Neuronal stem cell (in vitro differentiated cells): ENCODE measurements at regions not wholly inside any gene's neighbourhood (a gene's known extent, or its start where the extent isn't known, plus 50 kb on each side); places are given as distances from the start of the nearest gene placed in this dataset.

Source experiments
- DNase-seq: peaks from one replicate; pipeline ENCODE4 v3.0.0-alpha.2; 2013; ENCODE audit warnings: low spot score
- H2AFZ ChIP-seq: one replicate; pipeline ENCODE4 v1.6.1; 2013; ENCODE audit warnings: mild to moderate bottlenecking, low read length, inconsistent platforms
- H2AK5ac ChIP-seq: 2 replicates; pipeline ENCODE4 v1.6.1; 2013; ENCODE audit warnings: low read depth, mild to moderate bottlenecking, inconsistent platforms, low read length, moderate library complexity, mixed read lengths
- H2BK120ac ChIP-seq: 2 replicates; pipeline ENCODE4 v1.6.1; 2013; ENCODE audit warnings: low read depth, mild to moderate bottlenecking, inconsistent platforms, low read length, moderate library complexity, mixed read lengths
- H2BK12ac ChIP-seq: one replicate; pipeline ENCODE4 v1.6.1; 2013; ENCODE audit warnings: low read length, inconsistent platforms
- H2BK15ac ChIP-seq: 2 replicates; pipeline ENCODE4 v1.6.1; 2013; ENCODE audit warnings: mild to moderate bottlenecking, low read length, inconsistent platforms, mixed read lengths
- H2BK5ac ChIP-seq: one replicate; pipeline ENCODE4 v1.6.1; 2013; ENCODE audit warnings: inconsistent platforms, mild to moderate bottlenecking, low read length, moderate library complexity
- H3K14ac ChIP-seq: one replicate; pipeline ENCODE4 v1.6.1; 2013; ENCODE audit warnings: low read length, inconsistent platforms
- H3K18ac ChIP-seq: 2 replicates; pipeline ENCODE4 v1.6.1; 2013; ENCODE audit warnings: low read length, inconsistent platforms
- H3K23ac ChIP-seq: 2 replicates; pipeline ENCODE4 v1.6.1; 2013; ENCODE audit warnings: low read depth, mild to moderate bottlenecking, mixed read lengths, low read length, inconsistent platforms; ENCODE audit not compliant: poor library complexity
- H3K27ac ChIP-seq: replicated peaks from 3 replicates; pipeline ENCODE4 v1.5.1; 2013; ENCODE audit warnings: low read length, inconsistent platforms
- H3K27me3 ChIP-seq, 3 experiments: 2 replicates each; pipeline ENCODE4 v1.6.1; 2013; ENCODE audit warnings: low read length in 3 of 3, mild to moderate bottlenecking in 2 of 3, inconsistent platforms in 1 of 3, low read depth in 1 of 3, mixed read lengths in 1 of 3, moderate library complexity in 1 of 3; ENCODE audit not compliant: control insufficient read depth in 3 of 3, insufficient read depth in 3 of 3
- H3K36me3 ChIP-seq, 2 donors: replicated peaks in 1 of 2; 2 replicates each; pipeline ENCODE4 v1.6.1; 2013; ENCODE audit warnings: low read length in 2 of 2; ENCODE audit not compliant: control insufficient read depth in 2 of 2, insufficient read depth in 2 of 2
- H3K4ac ChIP-seq: 2 replicates; pipeline ENCODE4 v1.6.1; 2013; ENCODE audit warnings: inconsistent platforms, mild to moderate bottlenecking, low read length, moderate library complexity
- H3K4me1 ChIP-seq, 2 donors: 1 replicate in 1 of 2; 2 replicates in 1 of 2; pipeline ENCODE4 v1.6.1; 2013; ENCODE audit warnings: low read length in 2 of 2, low read depth in 1 of 2; ENCODE audit not compliant: control insufficient read depth in 2 of 2, insufficient read depth in 1 of 2
- H3K4me2 ChIP-seq: one replicate; pipeline ENCODE4 v1.6.1; 2013; ENCODE audit warnings: mild to moderate bottlenecking, low read length, inconsistent platforms; ENCODE audit not compliant: insufficient read depth, poor library complexity, severe bottlenecking
- H3K4me3 ChIP-seq, 2 donors: 2 replicates each; pipeline ENCODE4 v1.5.1; 2013; ENCODE audit warnings: low read length in 2 of 2, mild to moderate bottlenecking in 2 of 2, inconsistent platforms in 1 of 2, moderate library complexity in 1 of 2
- H3K79me1 ChIP-seq: one replicate; pipeline ENCODE4 v1.6.1; 2013; ENCODE audit warnings: low read depth, mild to moderate bottlenecking, inconsistent platforms, low read length, moderate library complexity
- H3K9ac ChIP-seq: one replicate; pipeline ENCODE4 v1.6.1; 2013; ENCODE audit warnings: mild to moderate bottlenecking, low read depth, low read length, inconsistent platforms; ENCODE audit not compliant: poor library complexity
- H3K9me3 ChIP-seq, 2 donors: replicated peaks in 1 of 2; 2 replicates each; pipeline versions ENCODE3 to v1.6.1; 2013; ENCODE audit warnings: low read length in 2 of 2, mild to moderate bottlenecking in 2 of 2, inconsistent platforms in 1 of 2, low read depth in 1 of 2, mixed read lengths in 1 of 2, moderate library complexity in 1 of 2; ENCODE audit not compliant: control insufficient read depth in 2 of 2, insufficient read depth in 1 of 2
- H4K8ac ChIP-seq: one replicate; pipeline ENCODE4 v1.6.1; 2013; ENCODE audit warnings: low read depth, mild to moderate bottlenecking, inconsistent platforms, low read length, moderate library complexity
- H4K91ac ChIP-seq: one replicate; pipeline ENCODE4 v1.6.1; 2013; ENCODE audit warnings: low read length, low read depth, mild to moderate bottlenecking, inconsistent platforms; ENCODE audit not compliant: poor library complexity
- WGBS, 2 donors: extraction: QIAGEN DNeasy Blood & Tissue Kit; methylation state at CpG; one replicate each; pipeline ENCODE4 v1.1.7; 2013; ENCODE audit warnings: missing lambda C conversion rate in 2 of 2, mixed read lengths in 1 of 2; ENCODE audit not compliant: insufficient read length in 2 of 2, insufficient replicate concordance in 1 of 2; ENCODE audit errors: extremely low coverage in 2 of 2; 5-methylcytosine and 5-hydroxymethylcytosine counted together

- H3K18ac ChIP-seq: no peak overlapping the region
- H3K4ac ChIP-seq: no peak overlapping the region
- no peak overlapping the region for H2BK120ac ChIP-seq
- no peak overlapping the region for H2AK5ac ChIP-seq
- H3K4me3 ChIP-seq: no peak overlapping the region
- no peak overlapping the region for H2BK15ac ChIP-seq
- H2AFZ ChIP-seq: no peak overlapping the region
- H3K27me3 ChIP-seq: no peaks in the 10 kb centered on the region
- H3K23ac ChIP-seq: no peak overlapping the region
- H3K27ac ChIP-seq: no peak overlapping the region
- H2BK12ac ChIP-seq: no peak overlapping the region
- no peak overlapping the region for H3K14ac ChIP-seq
- no peak overlapping the region for H3K4me2 ChIP-seq
- WGBS, 2 donors: no CpG with 5 or more reads among the region's 1 CpG
- no peaks in the 10 kb centered on the region for H3K9me3 ChIP-seq
- no peak overlapping the region for H4K91ac ChIP-seq
- no peaks in the 10 kb centered on the region for H3K79me1 ChIP-seq
- H4K8ac ChIP-seq: no peak overlapping the region
- no peak overlapping the region for H2BK5ac ChIP-seq
- H3K36me3 ChIP-seq: no peaks in the 10 kb centered on the region
- H3K4me1 ChIP-seq: peaks cover 0 to 13% of the 10 kb centered on the region in 2 donors
- no peak overlapping the region for H3K9ac ChIP-seq
- no peak for DNase-seq
Measured at GRCh38 chr5:60101573-60101972, 208.0 kb upstream of the PDE4D start.

- H3K27me3 ChIP-seq: no peaks in the 10 kb centered on the region
- DNase-seq: no peak
- no peaks in the 10 kb centered on the region for H3K9me3 ChIP-seq
- no peak overlapping the region for H2BK120ac ChIP-seq
- H3K4ac ChIP-seq: no peak overlapping the region
- H3K9ac ChIP-seq: no peak overlapping the region
- H3K36me3 ChIP-seq: no peaks in the 10 kb centered on the region
- H3K27ac ChIP-seq: no peak overlapping the region
- no peak overlapping the region for H2AK5ac ChIP-seq
- H2BK15ac ChIP-seq: no peak overlapping the region
- no peak overlapping the region for H3K14ac ChIP-seq
- WGBS, 2 donors: no CpG with 5 or more reads among the region's 6 CpGs
- H4K8ac ChIP-seq: no peak overlapping the region
- H3K4me3 ChIP-seq: no peak overlapping the region
- no peak overlapping the region for H2BK12ac ChIP-seq
- no peak overlapping the region for H3K18ac ChIP-seq
- H3K23ac ChIP-seq: no peak overlapping the region
- H3K79me1 ChIP-seq: no peaks in the 10 kb centered on the region
- no peak overlapping the region for H4K91ac ChIP-seq
- H2BK5ac ChIP-seq: no peak overlapping the region
- no peak overlapping the region for H3K4me2 ChIP-seq
- H2AFZ ChIP-seq: no peak overlapping the region
- H3K4me1 ChIP-seq: no peaks in the 10 kb centered on the region
Measured at GRCh38 chr5:60092671-60093422, 199.3 kb upstream of the PDE4D start.

GRCh38 chr5:60086583-60086982 is 193.1 kb upstream of the PDE4D start:
- H2AFZ ChIP-seq: no peak overlapping the region
- no peak overlapping the region for H4K91ac ChIP-seq
- H3K23ac ChIP-seq: no peak overlapping the region
- H3K9me3 ChIP-seq: no peaks in the 10 kb centered on the region
- H3K27me3 ChIP-seq: no peaks in the 10 kb centered on the region
- no peak overlapping the region for H3K14ac ChIP-seq
- H3K4me2 ChIP-seq: no peak overlapping the region
- H3K18ac ChIP-seq: no peak overlapping the region
- no peak overlapping the region for H3K27ac ChIP-seq
- no peak overlapping the region for H2AK5ac ChIP-seq
- no peak overlapping the region for H2BK12ac ChIP-seq
- H3K9ac ChIP-seq: no peak overlapping the region
- no peak overlapping the region for H2BK5ac ChIP-seq
- H3K4me1 ChIP-seq: no peaks in the 10 kb centered on the region
- H3K4me3 ChIP-seq: no peak overlapping the region
- no peak overlapping the region for H4K8ac ChIP-seq
- no peak overlapping the region for H3K4ac ChIP-seq
- H2BK15ac ChIP-seq: no peak overlapping the region
- DNase-seq: no peak
- H2BK120ac ChIP-seq: no peak overlapping the region
- H3K36me3 ChIP-seq: no peaks in the 10 kb centered on the region
- no peaks in the 10 kb centered on the region for H3K79me1 ChIP-seq

- Histone ChIP-seq H3K4me2 (no peak overlapping the region), H2BK5ac (no peak overlapping the region), H3K79me1 (no peaks in the 10 kb centered on the region), H4K91ac (no peak overlapping the region), H4K8ac (no peak overlapping the region), H2BK15ac (no peak overlapping the region), H2BK12ac (no peak overlapping the region), H3K9me3 (no peaks in the 10 kb centered on the region), H3K18ac (no peak overlapping the region), H3K4ac (no peak overlapping the region), H3K4me1 (no peaks in the 10 kb centered on the region), H2AFZ (no peak overlapping the region), H2BK120ac (no peak overlapping the region), H3K27me3 (no peaks in the 10 kb centered on the region), H3K36me3 (no peaks in the 10 kb centered on the region), H3K9ac (no peak overlapping the region), H3K27ac (no peak overlapping the region), H3K14ac (no peak overlapping the region), H2AK5ac (no peak overlapping the region), H3K4me3 (no peak overlapping the region), H3K23ac (no peak overlapping the region)
- DNase-seq: no peak
- no CpG with 5 or more reads among the region's 10 CpGs for WGBS, 2 donors
Measured at GRCh38 chr5:60084226-60084625, 190.7 kb upstream of the PDE4D start.
